DOHH2 (cell line): ENCODE measurements at regions not wholly inside any gene's neighbourhood (a gene's known extent, or its start where the extent isn't known, plus 50 kb on each side); places are given as distances from the start of the nearest gene placed in this dataset.

Experiments
- H3F3A ChIP-seq: fragments of 200-600 bp; sonication (generic), shearing (Covaris generic); 2 replicates; pipeline ENCODE4 v1.6.0; 2016; ENCODE audit warnings: antibody characterized with exemption, mild to moderate bottlenecking; ENCODE audit not compliant: control insufficient read depth, insufficient read depth
- H3K27ac ChIP-seq: fragments of 200-600 bp; sonication (generic); 2 replicates; pipeline ENCODE4 v1.5.1; 2014; ENCODE audit warnings: low read depth, mild to moderate bottlenecking, low read length, moderate library complexity
- H3K27me3 ChIP-seq: fragments of 200-600 bp; sonication (generic); 2 replicates; pipeline ENCODE4 v1.6.1; 2014; ENCODE audit warnings: mild to moderate bottlenecking, low read length, mixed read lengths; ENCODE audit not compliant: control insufficient read depth
- H3K36me3 ChIP-seq: fragments of 200-600 bp; sonication (generic); 2 replicates; pipeline ENCODE4 v1.6.1; 2014; ENCODE audit warnings: mild to moderate bottlenecking, low read length, moderate library complexity, mixed read lengths; ENCODE audit not compliant: control insufficient read depth
- H3K4me1 ChIP-seq: fragments of 200-600 bp; sonication (generic); 2 replicates; pipeline ENCODE4 v1.6.1; 2014; ENCODE audit warnings: mild to moderate bottlenecking, low read length, mixed read lengths; ENCODE audit not compliant: control insufficient read depth
- H3K4me2 ChIP-seq: fragments of 200-600 bp; sonication (generic); 2 replicates; pipeline ENCODE4 v1.6.0; 2014; ENCODE audit warnings: mild to moderate bottlenecking, low read length, moderate library complexity
- H3K4me3 ChIP-seq: fragments of 200-600 bp; sonication (generic); 2 replicates; pipeline ENCODE4 v1.5.1; 2014; ENCODE audit warnings: mild to moderate bottlenecking, low read length, mixed read lengths
- H3K79me2 ChIP-seq: fragments of 200-600 bp; sonication (generic); 2 replicates; pipeline ENCODE4 v1.6.1; 2014; ENCODE audit warnings: mild to moderate bottlenecking, low read length, mixed read lengths; ENCODE audit not compliant: control insufficient read depth
- H3K9me2 ChIP-seq: fragments of 200-600 bp; sonication (generic); replicated peaks from 2 replicates; pipeline ENCODE4 v1.6.1; 2014; ENCODE audit warnings: mild to moderate bottlenecking, low read length, mixed read lengths; ENCODE audit not compliant: control insufficient read depth
- H3K9me3 ChIP-seq: fragments of 200-600 bp; sonication (generic); 2 replicates; pipeline ENCODE4 v1.6.1; 2014; ENCODE audit warnings: antibody characterized with exemption, low read length, mixed read lengths; ENCODE audit not compliant: control insufficient read depth, insufficient read depth
- H4K20me1 ChIP-seq: fragments of 200-600 bp; sonication (generic); 2 replicates; pipeline ENCODE4 v1.6.0; 2014; ENCODE audit warnings: low read depth, mild to moderate bottlenecking, antibody characterized with exemption, low read length, moderate library complexity; ENCODE audit not compliant: control insufficient read depth, insufficient read depth
- EZH2phosphoT487 ChIP-seq: fragments of 200-600 bp; sonication (generic); IDR thresholded peaks from 2 replicates; pipeline ENCODE4 v1.6.1; 2017; ENCODE audit warnings: borderline replicate concordance, mild to moderate bottlenecking, antibody characterized with exemption, low read length, moderate library complexity, mixed read lengths
- TF ChIP-seq, protein P1 (sequence below): fragments of 200-600 bp; sonication (generic); IDR thresholded peaks from one replicate; pipeline ENCODE4 v1.5.1; 2014; ENCODE audit warnings: antibody characterized with exemption, mild to moderate bottlenecking, low read depth, low read length; ENCODE audit not compliant: poor library complexity, severe bottlenecking

GRCh38 chr7:116135306-116135705 lies 75.0 kb upstream of the TES start:
- no peak for TF ChIP-seq EZH2phosphoT487
- TF ChIP-seq, protein P1, sequence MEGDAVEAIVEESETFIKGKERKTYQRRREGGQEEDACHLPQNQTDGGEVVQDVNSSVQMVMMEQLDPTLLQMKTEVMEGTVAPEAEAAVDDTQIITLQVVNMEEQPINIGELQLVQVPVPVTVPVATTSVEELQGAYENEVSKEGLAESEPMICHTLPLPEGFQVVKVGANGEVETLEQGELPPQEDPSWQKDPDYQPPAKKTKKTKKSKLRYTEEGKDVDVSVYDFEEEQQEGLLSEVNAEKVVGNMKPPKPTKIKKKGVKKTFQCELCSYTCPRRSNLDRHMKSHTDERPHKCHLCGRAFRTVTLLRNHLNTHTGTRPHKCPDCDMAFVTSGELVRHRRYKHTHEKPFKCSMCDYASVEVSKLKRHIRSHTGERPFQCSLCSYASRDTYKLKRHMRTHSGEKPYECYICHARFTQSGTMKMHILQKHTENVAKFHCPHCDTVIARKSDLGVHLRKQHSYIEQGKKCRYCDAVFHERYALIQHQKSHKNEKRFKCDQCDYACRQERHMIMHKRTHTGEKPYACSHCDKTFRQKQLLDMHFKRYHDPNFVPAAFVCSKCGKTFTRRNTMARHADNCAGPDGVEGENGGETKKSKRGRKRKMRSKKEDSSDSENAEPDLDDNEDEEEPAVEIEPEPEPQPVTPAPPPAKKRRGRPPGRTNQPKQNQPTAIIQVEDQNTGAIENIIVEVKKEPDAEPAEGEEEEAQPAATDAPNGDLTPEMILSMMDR, result no peak
- H3F3A ChIP-seq, result no peaks in the 10 kb centered on the region
- no peaks in the 10 kb centered on the region for H3K9me2 ChIP-seq
- no peaks in the 10 kb centered on the region for H3K36me3 ChIP-seq
- H3K4me2 ChIP-seq, result no peak overlapping the region
- H3K4me1 ChIP-seq, result no peaks in the 10 kb centered on the region
- H3K27me3 ChIP-seq, result peaks cover 6% of the 10 kb centered on the region; the same call in 1 of the 2 replicates
- H3K79me2 ChIP-seq, result no peaks in the 10 kb centered on the region
- no peaks in the 10 kb centered on the region for H3K9me3 ChIP-seq
- H3K4me3 ChIP-seq, result no peak overlapping the region
- no peak overlapping the region for H3K27ac ChIP-seq
- H4K20me1 ChIP-seq, result no peaks in the 10 kb centered on the region

- Histone ChIP-seq H3K9me3 (no peaks in the 10 kb centered on the region), H3K4me3 (no peak overlapping the region), H3K4me1 (peaks cover 14% of the 10 kb centered on the region), H3K4me2 (no peak overlapping the region), H3F3A (no peaks in the 10 kb centered on the region), H3K27ac (no peak overlapping the region), H3K27me3 (peaks cover 6% of the 10 kb centered on the region; the same call in 1 of the 2 replicates), H3K79me2 (no peaks in the 10 kb centered on the region), H3K36me3 (no peaks in the 10 kb centered on the region), H4K20me1 (no peaks in the 10 kb centered on the region), H3K9me2 (no peaks in the 10 kb centered on the region)
- TF ChIP-seq EZH2phosphoT487, result no peak
- TF ChIP-seq, protein P1, result peak; percentile 94
Measured at GRCh38 chr7:116138202-116138801, 72.0 kb upstream of the TES start.

DNA sequence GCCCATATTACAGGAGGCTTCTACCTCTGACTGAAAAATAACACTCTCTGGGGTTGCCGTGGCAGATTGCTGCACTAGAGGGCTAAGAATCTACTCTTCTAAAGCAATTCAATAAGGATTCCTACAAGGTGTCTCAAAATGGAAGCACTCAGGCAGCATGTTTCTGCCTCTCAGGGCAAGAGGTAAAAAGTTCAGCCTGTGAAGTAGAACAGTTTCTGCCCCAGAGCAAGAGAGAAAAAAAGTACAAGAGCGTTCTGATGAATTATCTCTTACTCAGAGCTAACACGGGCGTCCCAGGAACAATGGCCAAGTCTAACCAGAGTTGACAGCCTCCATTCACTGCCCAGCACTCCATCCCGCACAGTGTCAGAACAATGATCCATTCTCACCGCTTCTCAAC lies 71.3 kb upstream of the TES start:
- Histone ChIP-seq H3F3A (no peaks in the 10 kb centered on the region), H4K20me1 (no peaks in the 10 kb centered on the region), H3K9me2 (no peaks in the 10 kb centered on the region), H3K4me3 (no peak overlapping the region), H3K36me3 (no peaks in the 10 kb centered on the region), H3K27ac (no peak overlapping the region), H3K79me2 (no peaks in the 10 kb centered on the region), H3K9me3 (no peaks in the 10 kb centered on the region), H3K27me3 (peaks cover 6% of the 10 kb centered on the region; the same call in 1 of the 2 replicates), H3K4me1 (peaks cover 16% of the 10 kb centered on the region), H3K4me2 (no peak overlapping the region)
- TF ChIP-seq, protein P1, result no peak
- no peak for TF ChIP-seq EZH2phosphoT487
